Keratinocyte (primary cell): ENCODE measurements at regions not wholly inside any gene's neighbourhood (a gene's known extent, or its start where the extent isn't known, plus 50 kb on each side); places are given as distances from the start of the nearest gene placed in this dataset.

ENCODE experiments used
- DNase-seq: peaks from one replicate; pipeline ENCODE4 v3.0.0-alpha.2; 2011; ENCODE audit warnings: low read depth, missing footprints, low spot score
- FAIRE-seq: peaks from 2 replicates; lab custom pipeline; 2011; peaks lifted over from hg19 to GRCh38; lab: Jason Lieb, UNC
- H2AFZ ChIP-seq: 2 replicates; pipeline ENCODE4 v1.6.0; 2012; ENCODE audit warnings: low read length, control low read depth, inconsistent platforms; ENCODE audit not compliant: control insufficient read depth
- H3K27ac ChIP-seq: 2 replicates; pipeline ENCODE4 v1.5.1; 2011; ENCODE audit warnings: low read length; ENCODE audit not compliant: control insufficient read depth, insufficient read depth
- H3K27me3 ChIP-seq: 3 replicates; pipeline ENCODE4 v1.6.0; 2011; ENCODE audit warnings: low read length; ENCODE audit not compliant: control insufficient read depth, insufficient read depth; ENCODE audit errors: extremely low read depth
- H3K36me3 ChIP-seq, 2 experiments: 2 replicates in 1 of 2; 3 replicates in 1 of 2; pipeline ENCODE4 v1.5.1; 2011; ENCODE audit warnings: low read length in 2 of 2, mild to moderate bottlenecking in 1 of 2; ENCODE audit not compliant: control insufficient read depth in 2 of 2, insufficient read depth in 2 of 2; ENCODE audit errors: extremely low read depth in 1 of 2
- H3K4me1 ChIP-seq: 3 replicates; pipeline ENCODE4 v1.5.1; 2011; ENCODE audit warnings: low read length; ENCODE audit not compliant: control insufficient read depth, insufficient read depth; ENCODE audit errors: extremely low read depth
- H3K4me2 ChIP-seq: 3 replicates; pipeline ENCODE4 v1.6.0; 2011; ENCODE audit warnings: low read depth, low read length; ENCODE audit not compliant: control insufficient read depth, insufficient read depth; ENCODE audit errors: extremely low read depth
- H3K4me3 ChIP-seq, 3 experiments: fragments of 200-600 bp in 1 of 3; sonication (generic) in 1 of 3; 2 replicates in 2 of 3; 3 replicates in 1 of 3; pipeline ENCODE4 v1.5.1; 2011 to 2016; ENCODE audit warnings: low read length in 3 of 3, mild to moderate bottlenecking in 3 of 3, control low read depth in 2 of 3, inconsistent platforms in 1 of 3, low read depth in 1 of 3, mixed read lengths in 1 of 3, mixed run types in 1 of 3, moderate library complexity in 1 of 3; ENCODE audit not compliant: control insufficient read depth in 2 of 3, insufficient read depth in 2 of 3; ENCODE audit errors: extremely low read depth in 1 of 3
- H3K79me2 ChIP-seq: 2 replicates; pipeline ENCODE4 v1.6.0; 2012; ENCODE audit warnings: low read length; ENCODE audit not compliant: control insufficient read depth, insufficient read depth
- H3K9ac ChIP-seq: 3 replicates; pipeline ENCODE4 v1.6.0; 2011; ENCODE audit warnings: low read length; ENCODE audit not compliant: control insufficient read depth, insufficient read depth; ENCODE audit errors: extremely low read depth
- H3K9me1 ChIP-seq: 3 replicates; pipeline ENCODE4 v1.6.0; 2011; ENCODE audit warnings: low read length; ENCODE audit not compliant: control insufficient read depth, insufficient read depth; ENCODE audit errors: extremely low read depth
- H3K9me3 ChIP-seq: 2 replicates; pipeline ENCODE4 v1.5.1; 2012; ENCODE audit warnings: low read depth, low read length; ENCODE audit not compliant: control insufficient read depth
- H4K20me1 ChIP-seq: 3 replicates; pipeline ENCODE4 v1.6.0; 2011; ENCODE audit warnings: low read length; ENCODE audit not compliant: control insufficient read depth, insufficient read depth; ENCODE audit errors: extremely low read depth
- EZH2 ChIP-seq: IDR thresholded peaks from one replicate; pipeline ENCODE4 v1.6.1; 2012; ENCODE audit warnings: inconsistent platforms, mild to moderate bottlenecking, low read length, moderate library complexity
- dilution Hi-C: fragments of 300-500 bp; cut with MboI; formaldehyde crosslinking; loops from one replicate; pipeline ENCODE4 v1.7.0; 2020; ENCODE audit warnings: low sequenced_read_pairs; ENCODE audit not compliant: extremely low pct_ligation_motif_present
- TF ChIP-seq, protein P1 (sequence below), 3 experiments: IDR thresholded peaks in 1 of 3; conservative IDR thresholded peaks in 1 of 3; optimal IDR thresholded peaks in 1 of 3; 2 replicates in 2 of 3; 3 replicates in 1 of 3; pipeline versions ENCODE3 to v1.5.1; 2011; ENCODE audit warnings: low read length in 3 of 3, mild to moderate bottlenecking in 3 of 3, moderate library complexity in 2 of 3, control low read depth in 1 of 3, inconsistent platforms in 1 of 3; ENCODE audit not compliant: insufficient read depth in 2 of 3; ENCODE audit errors: extremely low read depth in 1 of 3

DNA sequence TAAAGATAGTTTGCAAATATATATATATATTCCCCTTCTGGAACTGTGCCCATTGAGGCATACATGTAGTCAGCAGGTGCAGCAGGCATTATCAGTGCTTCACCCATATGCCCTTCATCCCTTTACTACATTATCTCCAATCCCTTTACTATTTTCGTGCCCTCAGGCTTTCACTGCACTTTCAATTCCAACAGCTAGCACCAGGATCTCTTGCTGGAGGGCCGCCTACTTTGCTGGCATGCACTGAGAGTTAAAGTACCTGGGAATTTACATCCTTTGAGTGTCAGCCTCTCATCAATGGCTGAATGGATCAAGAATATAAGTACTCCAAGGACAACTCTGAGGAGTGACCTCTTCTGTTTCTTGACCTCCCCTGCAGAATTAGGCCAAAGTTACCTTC, 222.1 kb upstream of the CFAP20DC start:
- Histone ChIP-seq H3K9ac (no peak overlapping the region), H3K27ac (no peak overlapping the region), H3K9me1 (no peaks in the 10 kb centered on the region), H4K20me1 (no peaks in the 10 kb centered on the region), H3K79me2 (no peaks in the 10 kb centered on the region), H2AFZ (no peak overlapping the region), H3K4me1 (peaks cover 8% of the 10 kb centered on the region), H3K36me3 (no peaks in the 10 kb centered on the region), H3K27me3 (no peaks in the 10 kb centered on the region), H3K4me2 (no peak overlapping the region), H3K9me3 (no peaks in the 10 kb centered on the region), H3K4me3 (no peak overlapping the region)
- dilution Hi-C loops: no loop called here
- no peak for DNase-seq
- no peak for FAIRE-seq
- no peak for TF ChIP-seq EZH2
- TF ChIP-seq, protein P1, sequence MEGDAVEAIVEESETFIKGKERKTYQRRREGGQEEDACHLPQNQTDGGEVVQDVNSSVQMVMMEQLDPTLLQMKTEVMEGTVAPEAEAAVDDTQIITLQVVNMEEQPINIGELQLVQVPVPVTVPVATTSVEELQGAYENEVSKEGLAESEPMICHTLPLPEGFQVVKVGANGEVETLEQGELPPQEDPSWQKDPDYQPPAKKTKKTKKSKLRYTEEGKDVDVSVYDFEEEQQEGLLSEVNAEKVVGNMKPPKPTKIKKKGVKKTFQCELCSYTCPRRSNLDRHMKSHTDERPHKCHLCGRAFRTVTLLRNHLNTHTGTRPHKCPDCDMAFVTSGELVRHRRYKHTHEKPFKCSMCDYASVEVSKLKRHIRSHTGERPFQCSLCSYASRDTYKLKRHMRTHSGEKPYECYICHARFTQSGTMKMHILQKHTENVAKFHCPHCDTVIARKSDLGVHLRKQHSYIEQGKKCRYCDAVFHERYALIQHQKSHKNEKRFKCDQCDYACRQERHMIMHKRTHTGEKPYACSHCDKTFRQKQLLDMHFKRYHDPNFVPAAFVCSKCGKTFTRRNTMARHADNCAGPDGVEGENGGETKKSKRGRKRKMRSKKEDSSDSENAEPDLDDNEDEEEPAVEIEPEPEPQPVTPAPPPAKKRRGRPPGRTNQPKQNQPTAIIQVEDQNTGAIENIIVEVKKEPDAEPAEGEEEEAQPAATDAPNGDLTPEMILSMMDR (optimal IDR thresholded peaks at IDR 0.05 in 1 of 3, IDR thresholded peaks at IDR 0.05 in 1 of 3, conservative IDR thresholded peaks at IDR 0.05 in 1 of 3; ENCODE audit: extremely low read depth in 1 of 3, insufficient read depth in 2 of 3, low read length in 3 of 3): no peak

DNA sequence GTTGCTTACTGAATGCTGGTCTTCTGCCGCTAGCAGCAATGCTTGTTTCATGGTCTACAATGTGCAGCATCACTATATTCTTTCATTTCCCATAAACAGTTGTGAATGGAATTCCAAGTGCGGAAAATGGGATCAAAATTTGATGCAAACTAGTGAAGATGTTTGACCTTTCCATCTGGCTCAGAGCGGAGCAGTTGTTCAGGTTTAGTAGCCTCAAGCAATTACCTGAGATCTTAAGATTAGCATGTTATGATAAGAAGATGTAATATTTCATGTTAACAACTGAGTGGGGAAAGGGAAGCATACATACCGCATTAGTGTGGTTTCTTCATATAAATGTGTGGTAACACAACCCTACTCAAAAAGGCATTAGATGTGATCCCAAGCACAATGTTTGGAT, 221.1 kb upstream of the CFAP20DC start:
- no peak overlapping the region for H3K9ac ChIP-seq
- H3K27ac ChIP-seq: no peak overlapping the region
- DNase-seq: no peak
- no peak for FAIRE-seq
- no peak overlapping the region for H3K4me3 ChIP-seq
- H2AFZ ChIP-seq: no peak overlapping the region
- no peaks in the 10 kb centered on the region for H3K9me1 ChIP-seq
- TF ChIP-seq, protein P1 (optimal IDR thresholded peaks at IDR 0.05 in 1 of 3, IDR thresholded peaks at IDR 0.05 in 1 of 3, conservative IDR thresholded peaks at IDR 0.05 in 1 of 3; ENCODE audit: extremely low read depth in 1 of 3, insufficient read depth in 2 of 3, low read length in 3 of 3): no peak
- no peak for TF ChIP-seq EZH2
- no peak overlapping the region for H3K4me2 ChIP-seq
- dilution Hi-C loops: no loop called here
- H3K36me3 ChIP-seq: no peaks in the 10 kb centered on the region
- no peaks in the 10 kb centered on the region for H3K27me3 ChIP-seq
- H4K20me1 ChIP-seq: no peaks in the 10 kb centered on the region
- H3K9me3 ChIP-seq: no peaks in the 10 kb centered on the region
- H3K4me1 ChIP-seq: peaks cover 8% of the 10 kb centered on the region
- H3K79me2 ChIP-seq: no peaks in the 10 kb centered on the region
